ENCODE measurements at regions not wholly inside any gene's neighbourhood (a gene's known extent, or its start where the extent isn't known, plus 50 kb on each side); places are given as distances from the start of the nearest gene placed in this dataset.

DNA sequence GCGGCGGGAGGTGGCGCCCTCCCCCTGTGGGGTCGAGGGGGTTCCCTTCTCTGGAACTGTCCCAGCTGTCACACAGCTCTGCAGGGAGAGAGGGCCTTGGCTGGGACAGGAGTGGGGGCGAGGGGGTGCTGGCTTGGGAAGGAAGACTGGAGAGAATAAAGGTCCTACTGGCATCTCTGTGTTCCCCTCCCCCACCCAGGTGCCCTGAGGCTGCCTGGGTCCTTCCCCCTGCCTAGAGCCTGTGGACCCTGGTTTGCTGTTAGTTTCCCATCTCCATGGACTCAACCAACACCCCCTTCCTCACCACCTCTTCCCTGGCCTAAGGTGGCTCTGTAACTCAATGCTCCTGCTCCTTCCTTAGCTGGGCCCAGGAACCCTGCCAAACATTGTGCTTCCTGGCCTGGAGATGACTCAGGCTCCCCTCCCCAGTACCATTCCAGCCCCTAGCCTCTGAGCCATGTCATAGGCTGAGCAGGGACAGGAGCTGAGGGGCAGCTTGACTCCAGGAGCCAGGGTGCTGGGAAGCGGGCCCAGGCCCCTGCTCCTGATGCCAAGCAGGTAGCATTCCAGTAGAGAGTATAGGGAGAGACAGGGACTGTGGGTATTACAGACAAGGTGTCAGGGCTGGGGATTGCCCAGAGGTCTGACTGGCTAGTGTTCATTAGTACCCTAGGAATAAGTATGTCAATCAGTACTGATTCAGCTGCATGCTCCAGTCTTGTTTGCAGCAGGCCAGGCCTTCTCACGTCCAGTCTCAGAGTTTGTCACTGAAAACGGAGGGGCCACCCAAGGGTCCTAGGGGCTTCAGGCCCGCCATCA is 100.7 kb downstream of the EFNB1 start:
- TF ChIP-seq, protein P1, sequence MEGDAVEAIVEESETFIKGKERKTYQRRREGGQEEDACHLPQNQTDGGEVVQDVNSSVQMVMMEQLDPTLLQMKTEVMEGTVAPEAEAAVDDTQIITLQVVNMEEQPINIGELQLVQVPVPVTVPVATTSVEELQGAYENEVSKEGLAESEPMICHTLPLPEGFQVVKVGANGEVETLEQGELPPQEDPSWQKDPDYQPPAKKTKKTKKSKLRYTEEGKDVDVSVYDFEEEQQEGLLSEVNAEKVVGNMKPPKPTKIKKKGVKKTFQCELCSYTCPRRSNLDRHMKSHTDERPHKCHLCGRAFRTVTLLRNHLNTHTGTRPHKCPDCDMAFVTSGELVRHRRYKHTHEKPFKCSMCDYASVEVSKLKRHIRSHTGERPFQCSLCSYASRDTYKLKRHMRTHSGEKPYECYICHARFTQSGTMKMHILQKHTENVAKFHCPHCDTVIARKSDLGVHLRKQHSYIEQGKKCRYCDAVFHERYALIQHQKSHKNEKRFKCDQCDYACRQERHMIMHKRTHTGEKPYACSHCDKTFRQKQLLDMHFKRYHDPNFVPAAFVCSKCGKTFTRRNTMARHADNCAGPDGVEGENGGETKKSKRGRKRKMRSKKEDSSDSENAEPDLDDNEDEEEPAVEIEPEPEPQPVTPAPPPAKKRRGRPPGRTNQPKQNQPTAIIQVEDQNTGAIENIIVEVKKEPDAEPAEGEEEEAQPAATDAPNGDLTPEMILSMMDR (IDR thresholded peaks at IDR 0.05; ENCODE audit: low read depth, low read length): no peak
- no peak for TF ChIP-seq EZH2phosphoT487 (IDR thresholded peaks at IDR 0.05; ENCODE audit: low read depth)

All from OCI-LY3 (cell line).